Umbilical cord (tissue), 1 donor: ENCODE measurements at regions not wholly inside any gene's neighbourhood (a gene's known extent, or its start where the extent isn't known, plus 50 kb on each side); places are given as distances from the start of the nearest gene placed in this dataset.

Experiments
- DNase-seq: peaks from one replicate; pipeline ENCODE4 v3.0.0-alpha.2; 2015; ENCODE audit warnings: low spot score

GRCh38 chr16:79372503-79373184 lies 227.9 kb downstream of the MAF start:
- peak; percentile 67 for DNase-seq

- DNase-seq: no peak
Observed at GRCh38 chr16:79370736-79371135, 229.8 kb downstream of the MAF start.

- no peak for DNase-seq
Observed at GRCh38 chr16:79369796-79370195, 230.7 kb downstream of the MAF start.

DNA sequence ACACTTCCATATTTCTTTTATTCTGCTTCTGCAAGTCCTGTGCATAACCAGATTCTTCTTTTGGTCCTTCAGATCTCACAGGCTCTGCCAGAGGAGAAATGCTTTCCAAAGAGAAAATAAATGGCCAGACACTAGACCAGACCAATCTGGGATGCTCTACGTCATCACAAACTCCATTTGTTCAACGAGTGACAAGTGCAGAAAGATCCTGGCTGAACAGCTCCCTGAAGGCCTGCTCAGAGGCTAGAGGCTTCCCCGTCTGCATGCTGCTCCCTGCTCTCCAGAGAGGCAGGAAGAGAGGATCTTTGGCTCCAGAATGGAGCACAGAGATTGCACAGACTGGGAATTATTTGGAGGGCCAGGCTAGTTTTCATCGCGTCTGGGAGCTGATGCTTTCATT lies 232.7 kb downstream of the MAF start:
- DNase-seq: no peak

- no peak for DNase-seq
Observed at GRCh38 chr16:79366635-79367034, 233.9 kb downstream of the MAF start.

DNA sequence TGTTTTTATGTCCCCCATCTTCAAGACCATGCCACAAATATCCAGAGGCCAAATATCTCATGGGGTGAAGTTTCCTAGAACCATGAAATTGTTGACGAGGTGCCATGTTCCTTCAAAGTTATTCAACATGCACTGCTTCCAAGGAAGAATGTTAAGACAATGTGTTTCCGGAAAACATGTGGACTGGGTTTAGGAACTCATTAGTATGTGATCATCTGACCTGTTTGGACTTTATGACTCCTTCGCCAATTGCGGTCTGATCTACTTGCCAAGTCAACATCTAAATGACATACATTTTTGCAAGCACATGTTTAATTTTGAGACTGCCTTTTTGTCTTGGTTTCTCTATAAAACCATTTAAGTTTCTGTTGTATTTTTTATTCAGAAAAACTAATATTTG lies 234.8 kb downstream of the MAF start:
- DNase-seq: no peak

- DNase-seq: no peak
Observed at GRCh38 chr16:79363484-79363883, 237.1 kb downstream of the MAF start.

- no peak for DNase-seq
Observed at GRCh38 chr16:79363035-79363434, 237.5 kb downstream of the MAF start.

DNA sequence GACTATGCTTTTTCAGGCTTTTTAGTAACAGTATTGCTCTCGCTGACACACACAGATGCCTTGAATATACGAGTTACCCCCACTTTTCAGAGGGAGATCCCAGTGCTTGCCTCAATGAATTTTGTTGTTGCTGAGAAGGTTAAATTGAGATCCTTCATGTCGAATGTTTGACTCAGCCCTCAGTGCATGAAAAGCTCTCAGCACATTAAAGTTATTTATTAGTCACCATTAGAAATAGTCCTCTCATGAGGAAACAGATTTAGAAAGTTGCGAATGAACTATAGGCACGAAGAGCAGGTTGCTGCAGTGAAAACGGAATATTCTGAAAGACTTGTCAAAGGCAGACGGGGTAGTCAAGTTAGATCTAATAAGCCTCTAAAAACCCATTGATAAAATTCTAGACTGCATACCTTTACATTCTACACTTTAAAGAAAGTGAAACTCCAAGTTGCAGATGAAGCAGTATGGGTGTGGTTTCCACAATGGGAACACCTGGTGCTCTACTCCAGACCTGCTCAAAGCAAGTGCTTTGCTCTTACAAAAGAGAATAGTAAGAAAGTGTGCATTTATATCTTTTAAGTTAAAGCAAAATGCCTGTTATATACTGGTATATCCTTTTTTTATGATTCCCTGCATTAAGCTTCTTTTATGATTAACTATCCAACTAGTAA lies 238.1 kb downstream of the MAF start:
- DNase-seq: no peak

- no peak for DNase-seq
Observed at GRCh38 chr16:79361132-79361751, 239.3 kb downstream of the MAF start.

DNA sequence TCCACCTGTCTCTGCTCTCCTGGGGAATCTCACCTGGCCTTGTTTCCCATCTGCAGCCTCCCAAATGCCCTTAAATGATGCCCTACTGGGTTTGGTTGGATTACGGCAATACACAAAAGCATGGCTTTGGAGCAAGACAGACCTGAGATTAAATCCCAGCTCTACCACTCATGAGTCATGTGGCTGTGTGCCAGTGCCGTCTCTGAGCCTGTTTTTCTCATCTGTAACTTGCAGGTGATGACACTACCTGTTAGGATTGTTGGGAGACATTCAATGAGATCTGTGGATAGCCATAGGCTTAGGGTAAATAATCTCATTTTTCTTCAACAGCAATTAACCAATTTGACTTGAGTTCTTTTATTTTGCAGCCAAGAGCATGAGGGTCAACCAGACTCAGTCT lies 240.3 kb downstream of the MAF start:
- DNase-seq: no peak

GRCh38 chr16:79359082-79359481 lies 241.5 kb downstream of the MAF start:
- no peak for DNase-seq

DNA sequence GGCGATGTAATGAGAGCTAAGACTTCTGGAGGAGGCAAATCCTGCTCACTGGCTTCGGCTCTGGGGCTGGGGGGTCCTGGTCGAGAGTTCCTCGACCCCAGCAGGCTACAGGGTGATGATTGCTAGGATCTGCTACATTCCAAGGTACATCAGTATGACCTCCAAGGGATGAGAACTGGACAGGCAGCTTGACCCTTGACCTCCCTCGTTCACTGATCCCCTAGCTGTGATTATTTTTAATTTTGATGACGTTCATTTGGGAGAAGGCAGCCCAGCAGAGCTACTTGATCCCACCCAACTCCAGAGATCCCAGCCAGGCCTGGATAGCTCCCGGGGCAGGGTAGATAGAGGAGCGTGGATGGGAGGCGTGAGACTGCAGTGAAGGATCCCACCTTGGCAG lies 242.3 kb downstream of the MAF start:
- no peak for DNase-seq

GRCh38 chr16:79355600-79356358 lies 244.8 kb downstream of the MAF start:
- no peak for DNase-seq

- DNase-seq: no peak
Observed at GRCh38 chr16:79351927-79352326, 248.6 kb downstream of the MAF start.

DNA sequence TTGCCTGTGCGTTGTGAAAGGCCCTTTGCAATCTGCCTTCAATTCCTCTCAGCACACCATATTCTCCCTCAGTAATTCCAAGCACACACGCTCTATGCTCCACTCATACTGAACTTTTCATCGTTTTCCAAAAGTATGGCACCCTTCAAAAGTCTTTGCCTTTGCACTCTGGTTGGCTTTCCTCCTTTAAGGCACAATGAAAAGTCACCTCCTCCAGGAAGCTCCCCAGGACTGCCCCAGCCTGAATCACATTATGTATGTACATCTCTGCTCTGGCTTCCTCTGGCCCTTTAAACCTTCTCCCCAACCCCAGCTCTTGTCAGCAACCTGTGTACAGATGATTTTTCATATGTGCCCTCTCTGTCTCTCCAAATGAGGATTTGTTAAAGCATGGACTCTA lies 250.7 kb downstream of the MAF start:
- no peak for DNase-seq

DNA sequence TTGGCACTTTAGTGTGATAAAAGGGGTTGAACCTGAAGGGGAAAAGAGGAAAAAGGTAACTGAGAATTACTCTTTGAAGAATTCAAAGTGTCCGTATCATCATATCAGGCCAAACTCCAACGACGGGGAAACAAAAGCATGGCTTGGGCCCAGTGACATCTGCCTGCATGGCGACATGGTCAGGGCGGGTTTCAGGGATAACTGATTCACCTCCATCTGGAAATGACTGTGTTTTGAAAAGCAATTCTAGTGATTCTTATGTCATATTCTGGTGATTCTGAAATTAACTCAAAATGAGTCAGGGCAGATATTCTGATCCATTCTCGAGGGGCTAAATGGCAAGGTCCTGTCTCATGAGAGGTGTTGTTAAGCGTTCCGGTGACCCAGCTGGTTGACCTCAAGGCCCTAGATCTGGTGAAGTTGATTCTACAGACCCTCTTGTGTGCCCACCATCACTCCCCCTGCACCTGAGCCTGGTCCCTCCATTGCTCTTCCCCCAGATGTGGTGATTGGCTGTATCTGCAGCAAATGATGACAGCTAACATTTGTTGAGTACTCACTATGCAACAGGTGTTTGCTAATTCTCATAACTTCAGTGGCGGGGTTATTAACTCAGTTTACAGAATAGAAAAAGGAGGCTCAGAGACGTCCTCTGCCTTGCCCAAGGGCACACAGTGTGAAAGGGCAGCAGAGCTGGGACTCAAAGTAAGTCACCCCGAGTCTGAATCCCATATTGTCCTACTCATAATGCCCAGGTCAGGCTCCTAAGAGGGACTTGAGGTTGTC lies 251.8 kb downstream of the MAF start:
- DNase-seq: no peak

DNA sequence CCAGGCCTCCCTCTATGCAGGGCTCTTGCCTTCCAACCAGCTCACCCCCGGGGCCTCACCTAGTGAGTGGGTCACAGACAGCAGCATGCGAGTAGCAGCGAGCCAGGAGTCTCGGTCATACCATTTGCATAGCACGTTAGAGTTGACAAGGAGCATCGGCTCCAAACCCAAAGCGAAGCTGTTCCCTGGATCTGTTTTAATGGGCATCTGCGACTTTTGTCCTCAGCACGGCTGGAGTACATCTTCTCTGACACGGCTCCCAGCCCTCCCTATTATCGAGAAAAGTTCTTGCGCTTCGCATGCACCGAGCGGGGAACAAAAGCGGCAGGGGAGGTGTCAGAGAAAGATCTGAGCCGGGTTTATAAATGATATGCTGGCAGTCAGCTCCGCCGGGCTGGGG lies 253.3 kb downstream of the MAF start:
- no peak for DNase-seq

DNA sequence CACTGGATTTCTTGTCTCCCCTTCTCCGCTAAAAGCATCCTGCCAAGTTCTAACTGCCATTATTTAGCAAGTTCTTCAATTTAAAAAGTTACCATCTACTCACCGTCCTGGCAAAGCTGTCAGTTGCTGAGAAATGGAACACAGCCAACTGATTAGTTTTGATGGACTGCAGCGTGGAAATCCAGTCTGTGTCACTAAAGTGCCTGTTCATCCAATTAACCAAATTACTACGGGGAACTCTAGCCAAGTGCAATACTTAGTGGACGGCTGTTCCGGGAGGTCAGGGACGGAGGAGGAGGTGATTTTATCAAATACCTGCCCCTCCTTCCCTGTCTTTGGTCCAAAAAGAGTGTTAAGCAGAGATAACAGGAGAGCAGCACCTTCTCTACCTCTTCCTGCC lies 260.7 kb downstream of the MAF start:
- no peak for DNase-seq

DNA sequence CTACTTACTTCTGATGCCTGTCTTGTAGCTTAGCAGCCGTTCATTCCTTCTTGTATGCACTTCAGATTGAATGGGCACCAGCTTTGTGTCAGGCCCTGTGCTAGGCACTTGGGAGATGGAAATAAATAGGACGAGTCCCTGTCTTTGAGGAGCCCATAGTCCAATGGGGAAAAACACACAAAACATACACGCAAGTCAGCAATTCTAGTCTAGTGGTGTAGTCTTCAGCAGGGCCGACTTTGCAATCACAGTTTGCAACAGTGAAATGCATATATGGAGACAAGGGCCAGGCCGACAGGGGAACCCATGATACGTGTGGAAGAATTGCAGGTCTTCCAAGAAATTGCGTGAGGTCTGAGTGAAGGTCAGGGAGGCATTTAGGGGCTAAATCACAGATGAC lies 262.6 kb downstream of the MAF start:
- DNase-seq: no peak

DNA sequence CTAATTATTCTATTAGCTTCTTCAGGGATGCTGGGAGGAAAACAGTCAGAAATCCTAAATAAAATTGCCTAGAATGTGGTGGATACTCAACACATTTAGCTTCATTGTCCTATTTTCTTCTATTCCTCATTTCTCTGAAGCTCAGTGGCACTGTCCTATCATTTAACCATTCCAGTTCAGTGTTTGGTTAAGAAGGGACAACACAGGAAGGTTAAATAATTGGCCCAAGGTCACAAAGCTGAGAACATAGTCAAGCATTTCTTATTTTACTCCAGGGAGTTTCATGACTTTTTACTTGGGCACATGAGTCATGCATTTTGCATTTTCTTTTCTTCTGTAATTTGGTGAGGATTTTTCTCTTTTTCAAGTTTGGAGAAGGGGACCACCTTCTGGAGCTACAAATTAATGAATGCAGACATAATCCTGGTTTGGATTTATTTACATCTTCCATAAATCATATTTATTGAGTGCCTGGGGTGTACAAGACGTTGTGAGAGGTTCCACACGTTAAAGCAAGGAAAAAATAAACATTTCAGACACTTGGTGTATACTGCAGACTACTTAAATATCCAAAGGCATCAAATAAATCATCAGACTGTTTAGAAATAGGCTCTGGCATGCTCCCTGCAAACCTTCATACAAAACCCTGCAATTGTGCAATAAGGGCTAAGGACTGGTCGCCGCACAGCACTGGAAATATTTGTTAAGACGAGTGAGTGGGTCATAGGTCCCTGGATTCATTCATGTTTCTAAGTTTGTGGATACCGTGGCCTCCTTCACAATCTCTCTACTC lies 263.9 kb downstream of the MAF start:
- peak; percentile 68 for DNase-seq
